Neural crest cell (in vitro differentiated cells): ENCODE measurements at regions not wholly inside any gene's neighbourhood (a gene's known extent, or its start where the extent isn't known, plus 50 kb on each side); places are given as distances from the start of the nearest gene placed in this dataset.
A peak's percentile ranks its signal among the peaks of the same experiment; 100 is the strongest.

ENCODE experiments used
- DNase-seq: peaks from one replicate; pipeline ENCODE4 v3.0.0; 2021; ENCODE audit warnings: low read depth, mixed read lengths, low spot score
- H3K27ac Mint-ChIP-seq: one replicate; pipeline ENCODE4 v1.8.0; 2021; ENCODE audit warnings: mild to moderate bottlenecking, mixed read lengths; ENCODE audit not compliant: unreplicated experiment
- H3K27me3 Mint-ChIP-seq: 2 replicates; pipeline ENCODE4 v1.8.0; 2021; ENCODE audit warnings: low read depth, mild to moderate bottlenecking, mixed read lengths
- H3K36me3 Mint-ChIP-seq: 2 replicates; pipeline ENCODE4 v1.8.0; 2021; ENCODE audit warnings: low read depth, mild to moderate bottlenecking, mixed read lengths
- H3K4me1 Mint-ChIP-seq: 2 replicates; pipeline ENCODE4 v1.8.0; 2021; ENCODE audit warnings: mixed read lengths
- H3K4me3 Mint-ChIP-seq: one replicate; pipeline ENCODE4 v1.8.0; 2021; ENCODE audit warnings: mild to moderate bottlenecking, mixed read lengths
- H3K9me3 Mint-ChIP-seq: 2 replicates; pipeline ENCODE4 v1.8.0; 2021; ENCODE audit warnings: mixed read lengths
- CTCF ChIP-seq: fragments of 200-600 bp; sonication (generic); conservative IDR thresholded peaks from 2 replicates; pipeline ENCODE4 v1.5.0; 2021; ENCODE audit warnings: antibody characterized with exemption, mild to moderate bottlenecking

GRCh38 chr6:15966000-15966520 is 162.8 kb upstream of the MYLIP start:
- Mint-ChIP-seq H3K4me1 (peaks cover 13% of the 10 kb centered on the region), H3K27ac (no peak overlapping the region), H3K36me3 (peaks cover 3% of the 10 kb centered on the region), H3K27me3 (no peaks in the 10 kb centered on the region), H3K4me3 (no peak overlapping the region), H3K9me3 (peaks cover 8% of the 10 kb centered on the region)
- no peak for DNase-seq
- TF ChIP-seq CTCF: no peak

- H3K4me3 Mint-ChIP-seq: no peak overlapping the region
- peaks cover 3% of the 10 kb centered on the region for H3K36me3 Mint-ChIP-seq
- H3K27ac Mint-ChIP-seq: peak overlapping the region; percentile 38
- H3K9me3 Mint-ChIP-seq: peaks cover 12% of the 10 kb centered on the region
- no peaks in the 10 kb centered on the region for H3K27me3 Mint-ChIP-seq
- no peak for DNase-seq
- no peak for TF ChIP-seq CTCF
- H3K4me1 Mint-ChIP-seq: peaks cover 16% of the 10 kb centered on the region
Observed at GRCh38 chr6:15962449-15962764, 166.5 kb upstream of the MYLIP start.

- peaks cover 20% of the 10 kb centered on the region for H3K4me1 Mint-ChIP-seq
- DNase-seq: no peak
Observed at GRCh38 chr6:15961635-15962448, 167.0 kb upstream of the MYLIP start.

GRCh38 chr6:15960740-15961634 is 167.9 kb upstream of the MYLIP start:
- H3K27me3 Mint-ChIP-seq: no peaks in the 10 kb centered on the region
- no peak overlapping the region for H3K27ac Mint-ChIP-seq
- DNase-seq: no peak
- H3K4me1 Mint-ChIP-seq: peaks cover 20% of the 10 kb centered on the region
- peaks cover 15% of the 10 kb centered on the region for H3K9me3 Mint-ChIP-seq
- no peak for TF ChIP-seq CTCF
- peaks cover 3% of the 10 kb centered on the region for H3K36me3 Mint-ChIP-seq
- no peak overlapping the region for H3K4me3 Mint-ChIP-seq

More at GRCh38 chr6:15961635-15962448, 167.0 kb upstream of the MYLIP start:
- peak overlapping the region; percentile 38 for H3K27ac Mint-ChIP-seq
- H3K4me3 Mint-ChIP-seq: no peak overlapping the region
- peaks cover 3% of the 10 kb centered on the region for H3K36me3 Mint-ChIP-seq
- peaks cover 15% of the 10 kb centered on the region for H3K9me3 Mint-ChIP-seq
- TF ChIP-seq CTCF: no peak
- H3K27me3 Mint-ChIP-seq: no peaks in the 10 kb centered on the region

GRCh38 chr6:15957655-15958169 is 171.2 kb upstream of the MYLIP start:
- TF ChIP-seq CTCF: no peak
- no peak overlapping the region for H3K27ac Mint-ChIP-seq
- no peak overlapping the region for H3K4me3 Mint-ChIP-seq
- peaks cover 32% of the 10 kb centered on the region for H3K4me1 Mint-ChIP-seq
- no peak for DNase-seq
- H3K27me3 Mint-ChIP-seq: no peaks in the 10 kb centered on the region
- peaks cover 3% of the 10 kb centered on the region for H3K36me3 Mint-ChIP-seq
- peaks cover 10% of the 10 kb centered on the region for H3K9me3 Mint-ChIP-seq
